ENCODE measurements at regions not wholly inside any gene's neighbourhood (a gene's known extent, or its start where the extent isn't known, plus 50 kb on each side); places are given as distances from the start of the nearest gene placed in this dataset.

DNA sequence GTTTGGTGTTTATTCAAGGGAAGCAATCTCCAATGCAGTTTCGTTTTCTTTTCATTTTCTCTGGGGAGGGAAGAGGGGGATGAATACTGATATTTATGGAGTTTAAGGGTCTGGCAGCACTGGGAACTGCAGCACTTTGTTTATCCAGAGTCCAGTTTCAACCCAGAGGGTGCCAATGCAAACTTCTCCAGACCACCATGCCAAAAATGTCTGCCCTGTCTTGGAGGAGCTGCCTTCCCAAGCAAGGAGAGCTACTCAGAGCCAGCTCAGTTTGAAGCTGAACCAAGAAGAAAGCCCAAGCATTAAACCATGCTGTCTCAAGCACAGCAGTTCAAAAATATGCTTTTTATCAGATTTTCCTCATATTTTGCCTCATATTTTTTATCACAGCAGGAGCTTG is 589.7 kb downstream of the LMO4 start:
- in situ Hi-C loops (cut with HindIII; ENCODE audit: low pct_unique_long_range_greater_than_20kb, low sequenced_read_pairs), result no loop called here
- DNase-seq (ENCODE audit: low read depth, low spot score), result no peak

DNA sequence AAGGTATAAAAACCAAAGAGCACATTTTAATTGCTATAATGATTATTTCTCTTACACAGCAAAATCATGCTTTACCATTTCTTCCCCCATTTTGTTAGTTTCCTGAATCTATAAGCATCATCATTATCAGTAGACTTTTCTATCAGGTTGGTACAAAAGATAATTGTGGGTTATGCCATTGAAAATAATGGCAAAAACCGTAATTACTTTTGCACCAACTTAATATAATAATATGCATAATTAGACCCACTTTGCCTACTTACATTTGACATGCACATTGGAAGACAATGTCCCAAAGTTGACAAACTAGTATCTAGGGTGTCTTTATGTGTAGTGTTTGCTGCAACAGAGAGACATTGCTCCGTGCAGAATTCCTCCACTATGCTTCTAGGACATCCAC is 594.2 kb downstream of the LMO4 start:
- in situ Hi-C loops (cut with HindIII; ENCODE audit: low pct_unique_long_range_greater_than_20kb, low sequenced_read_pairs), result no loop called here
- DNase-seq (ENCODE audit: low read depth, low spot score), result no peak

DNA sequence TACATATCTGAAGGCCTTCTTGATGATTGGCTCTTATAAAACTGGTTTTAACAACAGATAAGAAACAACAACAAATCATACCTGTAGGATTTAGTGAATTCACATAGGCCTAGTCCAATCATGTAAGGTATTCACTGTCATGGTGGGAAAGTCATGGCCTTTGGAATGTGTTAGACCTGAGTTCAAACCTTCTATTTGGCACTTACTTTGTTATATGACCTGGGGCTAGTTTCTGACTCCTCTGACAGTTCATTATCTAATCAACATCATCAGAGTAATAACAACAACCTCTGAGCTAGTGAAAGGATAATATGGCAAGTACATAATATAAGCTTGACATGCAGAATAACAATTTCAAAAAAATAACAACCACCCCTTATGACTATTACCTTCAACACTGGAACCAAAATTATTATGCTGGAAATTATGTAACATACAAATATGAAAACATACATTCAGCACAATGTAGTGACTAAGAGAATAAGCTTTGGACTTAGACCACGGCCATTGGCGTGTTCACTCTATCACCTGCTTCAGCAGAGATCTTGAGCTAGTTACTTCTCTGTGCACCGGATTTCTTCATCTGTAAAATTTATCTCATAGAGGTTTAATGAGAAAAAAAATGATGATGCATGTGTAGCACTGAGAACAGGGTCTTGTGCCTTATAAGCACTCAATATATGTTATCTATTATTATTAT is 597.6 kb downstream of the LMO4 start:
- in situ Hi-C loops (cut with HindIII; ENCODE audit: low pct_unique_long_range_greater_than_20kb, low sequenced_read_pairs), result no loop called here
- no peak for DNase-seq (ENCODE audit: low read depth, low spot score)

DNA sequence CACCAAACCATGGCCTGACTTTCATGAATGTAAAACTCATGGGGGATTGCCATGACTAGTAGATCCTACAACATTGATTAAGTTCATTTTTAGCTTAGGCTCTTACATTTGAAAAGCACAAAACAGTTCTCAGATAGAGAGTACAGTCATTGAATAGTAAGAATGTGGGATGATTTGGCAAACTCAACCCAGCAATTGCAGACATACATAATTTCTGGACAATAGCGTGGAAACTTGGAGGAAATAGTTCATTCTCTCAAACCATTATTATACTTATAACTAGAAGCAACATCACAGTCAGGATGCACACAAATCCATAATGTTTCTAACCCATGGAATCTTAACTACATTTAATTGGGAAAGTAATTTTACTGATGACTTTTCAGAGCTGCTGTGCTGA is 598.2 kb downstream of the LMO4 start:
- no peak for DNase-seq (ENCODE audit: low read depth, low spot score)
- in situ Hi-C loops (cut with HindIII; ENCODE audit: low pct_unique_long_range_greater_than_20kb, low sequenced_read_pairs), result no loop called here

DNA sequence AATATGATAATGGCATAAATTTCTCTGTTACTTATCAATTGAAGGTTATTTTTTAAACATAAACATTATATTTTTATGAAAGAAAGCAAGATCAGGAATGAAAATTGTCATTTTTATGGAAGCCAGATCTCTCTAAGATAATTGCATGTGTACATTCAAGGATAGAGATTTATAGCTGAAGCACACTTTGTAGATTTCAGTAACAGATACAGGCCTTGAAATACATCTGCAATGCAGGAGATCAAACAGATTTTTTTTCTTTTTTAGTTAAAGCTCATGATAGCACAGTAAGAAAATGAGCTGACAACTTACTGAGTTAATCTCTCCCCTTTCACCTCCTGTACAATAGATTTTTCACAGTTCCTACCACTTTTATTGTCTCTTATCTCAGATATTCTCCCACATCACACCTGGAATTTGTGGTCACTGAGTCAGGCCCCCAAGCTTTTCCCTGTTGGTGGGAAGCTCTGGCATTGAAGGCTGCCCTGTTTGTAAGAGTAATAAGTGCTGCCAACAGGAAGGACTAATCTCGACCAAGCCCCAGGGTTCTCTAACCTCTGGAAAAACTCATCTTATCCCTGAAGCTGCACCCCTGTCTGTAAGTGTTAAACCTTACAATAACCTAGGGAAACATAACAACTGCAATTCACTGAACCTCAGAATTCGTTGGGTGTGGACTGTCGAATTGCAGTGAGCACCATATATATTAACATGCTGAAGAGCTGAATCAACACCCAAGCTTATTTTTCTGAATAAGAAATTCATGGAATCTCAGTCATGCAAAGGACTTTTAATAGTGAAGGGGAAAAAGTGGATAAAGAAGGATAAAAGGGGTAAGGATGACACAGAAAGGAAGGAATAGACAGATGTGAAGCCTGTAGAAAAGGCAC is 599.0 kb downstream of the LMO4 start:
- no peak for DNase-seq (ENCODE audit: low read depth, low spot score)

DNA sequence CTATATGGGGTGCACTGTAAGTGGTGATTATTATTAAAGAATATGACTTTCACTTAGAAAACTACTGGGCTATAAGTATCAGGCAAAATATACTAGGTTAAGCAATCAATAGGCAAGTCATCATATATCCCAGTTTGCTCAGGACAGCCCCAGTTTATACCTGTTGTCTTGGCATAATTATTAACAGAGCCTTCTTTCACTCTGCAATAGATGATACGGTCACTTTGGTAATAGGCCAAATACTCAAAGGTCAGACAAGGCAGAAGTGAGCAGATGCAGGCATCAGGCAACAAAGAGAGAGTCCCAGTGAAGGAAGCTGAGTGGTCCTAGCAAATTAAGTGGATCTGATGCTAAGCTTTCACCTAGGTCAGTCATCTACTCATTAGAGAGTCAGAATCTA is 599.9 kb downstream of the LMO4 start:
- in situ Hi-C loops (cut with HindIII; ENCODE audit: low pct_unique_long_range_greater_than_20kb, low sequenced_read_pairs), result no loop called here
- DNase-seq (ENCODE audit: low read depth, low spot score), result no peak

More for the DNA sequence above, 599.0 kb downstream of the LMO4 start:
- in situ Hi-C loops (cut with HindIII; ENCODE audit: low pct_unique_long_range_greater_than_20kb, low sequenced_read_pairs), result no loop called here

DNA sequence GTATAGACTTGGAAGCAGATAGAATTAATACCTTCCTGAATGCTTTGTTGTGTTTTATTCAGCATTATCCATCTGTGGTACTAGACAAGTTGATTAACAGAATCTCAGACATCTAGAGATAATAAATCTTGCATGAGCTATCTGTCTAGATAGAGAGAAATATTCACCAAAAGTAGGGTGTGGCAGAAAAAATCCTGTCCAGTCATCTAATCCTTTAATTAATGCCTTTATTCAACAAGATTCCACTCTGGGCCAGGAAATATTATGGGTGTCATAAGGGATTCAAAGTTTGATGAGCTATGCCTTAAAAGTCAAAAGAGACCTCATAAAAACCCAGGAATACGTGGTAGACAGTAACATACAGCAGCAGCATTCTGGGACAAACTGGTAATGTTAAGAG is 601.2 kb downstream of the LMO4 start:
- in situ Hi-C loops (cut with HindIII; ENCODE audit: low pct_unique_long_range_greater_than_20kb, low sequenced_read_pairs), result no loop called here
- no peak for DNase-seq (ENCODE audit: low read depth, low spot score)

DNA sequence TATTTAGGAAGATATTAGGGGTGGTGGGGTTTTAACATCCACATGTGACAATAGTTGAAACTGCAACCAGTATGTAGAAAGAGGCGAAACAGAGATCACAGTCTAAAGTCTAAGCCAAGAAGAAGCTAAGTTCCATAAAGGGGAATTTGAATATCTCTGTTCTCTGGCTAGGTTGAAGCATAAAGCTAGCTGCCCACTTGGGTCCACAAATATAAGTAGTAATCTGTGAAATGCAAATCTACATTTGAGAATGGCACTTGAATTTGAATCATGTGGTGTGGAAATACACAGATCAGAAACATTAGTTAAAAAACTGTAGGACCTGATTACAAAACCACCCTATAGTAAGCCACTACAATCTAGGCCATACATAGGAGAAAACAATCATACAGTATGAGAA is 602.1 kb downstream of the LMO4 start:
- no peak for DNase-seq (ENCODE audit: low read depth, low spot score)
- in situ Hi-C loops (cut with HindIII; ENCODE audit: low pct_unique_long_range_greater_than_20kb, low sequenced_read_pairs), result no loop called here

DNA sequence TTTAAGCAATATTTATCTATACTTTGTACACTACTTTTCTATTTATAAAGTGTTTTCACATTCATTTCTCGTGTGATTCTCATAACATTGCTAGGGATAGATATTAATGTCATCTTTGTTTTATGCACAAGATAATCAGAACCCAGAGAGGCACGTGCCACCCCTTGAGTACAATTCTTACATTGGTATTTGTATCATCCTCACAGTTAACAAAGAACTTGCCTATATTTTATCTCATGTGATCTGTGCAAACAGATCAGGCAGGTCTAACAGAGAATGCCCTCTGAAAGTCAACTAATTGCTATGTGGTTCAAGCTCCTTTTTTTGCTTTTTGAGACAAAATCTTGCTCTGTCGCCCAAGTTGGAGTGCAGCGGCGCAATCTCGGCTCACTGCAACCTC is 604.5 kb downstream of the LMO4 start:
- peak; percentile 61 for DNase-seq (ENCODE audit: low read depth, low spot score)
- in situ Hi-C loops (cut with HindIII; ENCODE audit: low pct_unique_long_range_greater_than_20kb, low sequenced_read_pairs), result no loop called here

DNA sequence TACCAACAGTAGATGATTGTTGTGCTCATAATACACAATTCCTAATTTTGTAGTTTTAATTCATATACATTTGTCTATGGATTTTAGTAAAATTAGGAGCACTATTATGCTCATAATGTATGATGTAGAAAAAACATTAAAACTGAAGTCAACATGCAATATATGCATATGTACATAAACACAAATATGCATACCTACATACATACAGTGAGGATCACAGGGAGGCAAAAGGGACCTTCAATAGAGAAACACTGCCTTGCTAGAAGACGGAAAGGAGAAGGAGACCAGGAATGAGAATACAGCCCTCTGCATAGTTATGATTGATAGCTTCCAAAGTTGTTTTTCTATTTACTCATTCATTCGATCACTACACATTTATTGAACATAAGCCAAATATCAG is 606.5 kb downstream of the LMO4 start:
- in situ Hi-C loops (cut with HindIII; ENCODE audit: low pct_unique_long_range_greater_than_20kb, low sequenced_read_pairs), result no loop called here
- DNase-seq (ENCODE audit: low read depth, low spot score), result no peak

DNA sequence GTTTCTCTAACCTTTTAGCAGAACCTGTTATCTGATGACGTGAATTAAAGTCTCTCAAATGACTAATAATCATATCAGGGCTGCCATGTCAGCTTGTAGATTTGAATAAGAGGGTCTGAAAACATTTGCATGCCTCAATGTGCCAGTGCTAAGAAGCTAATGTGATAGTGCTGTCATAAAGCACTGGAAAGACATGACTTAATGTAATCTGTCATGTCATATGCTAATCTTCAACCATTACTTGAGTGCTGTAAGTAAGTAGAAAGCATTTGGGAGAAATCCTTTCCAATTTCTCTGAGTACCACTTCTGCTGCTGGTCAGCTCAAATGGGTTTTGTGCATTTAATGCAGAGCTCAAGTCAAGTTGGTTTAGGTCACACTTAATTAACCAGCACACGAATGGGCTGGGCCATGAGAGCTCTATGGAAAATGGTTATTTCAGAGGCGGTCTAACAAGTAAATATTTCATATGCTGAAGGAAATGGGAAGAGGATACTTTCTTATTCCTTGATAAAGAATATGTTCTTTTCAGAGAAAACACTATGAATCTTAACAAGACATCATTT is 609.2 kb downstream of the LMO4 start:
- no peak for DNase-seq (ENCODE audit: low read depth, low spot score)
- in situ Hi-C loops (cut with HindIII; ENCODE audit: low pct_unique_long_range_greater_than_20kb, low sequenced_read_pairs), result no loop called here

DNA sequence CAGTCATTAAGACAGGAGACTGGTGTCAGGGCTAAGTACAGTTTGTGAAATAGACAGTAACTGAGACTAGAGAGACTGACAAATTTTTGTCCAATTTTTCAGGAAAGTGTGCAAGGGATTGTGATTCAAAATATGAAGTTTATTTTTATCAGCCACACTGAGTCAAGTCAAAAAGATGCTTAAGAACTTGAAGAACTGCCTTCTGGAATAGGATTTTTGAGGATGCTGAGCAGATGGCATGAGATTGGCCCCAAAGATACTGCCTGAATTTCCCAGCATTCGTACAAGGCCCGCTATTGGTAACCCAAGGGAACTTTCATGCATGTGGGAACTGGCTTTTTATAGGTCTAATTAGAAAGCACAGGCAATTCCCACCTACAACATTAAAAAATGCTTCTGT is 610.0 kb downstream of the LMO4 start:
- DNase-seq (ENCODE audit: low read depth, low spot score), result no peak
- in situ Hi-C loops (cut with HindIII; ENCODE audit: low pct_unique_long_range_greater_than_20kb, low sequenced_read_pairs), result no loop called here

DNA sequence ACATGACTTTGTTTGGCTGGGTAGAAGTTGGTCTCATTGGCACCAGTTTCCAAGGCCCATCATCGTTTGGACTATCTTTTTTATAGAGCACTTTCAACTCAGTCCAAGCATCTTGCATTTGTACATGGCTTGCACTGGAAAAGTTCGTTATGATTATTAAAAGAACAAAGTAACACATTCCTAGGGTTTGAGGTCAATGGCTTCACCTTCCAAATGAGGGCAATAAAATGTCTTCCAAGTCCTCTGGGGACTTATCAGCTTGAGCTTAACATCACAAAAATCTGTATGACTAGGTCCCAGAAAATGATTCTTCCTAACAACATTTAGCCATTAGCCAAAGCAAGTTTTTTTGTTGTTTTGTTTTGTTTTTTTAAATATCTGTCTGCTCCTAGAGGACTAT is 610.8 kb downstream of the LMO4 start:
- DNase-seq (ENCODE audit: low read depth, low spot score), result no peak
- in situ Hi-C loops (cut with HindIII; ENCODE audit: low pct_unique_long_range_greater_than_20kb, low sequenced_read_pairs), result no loop called here

DNA sequence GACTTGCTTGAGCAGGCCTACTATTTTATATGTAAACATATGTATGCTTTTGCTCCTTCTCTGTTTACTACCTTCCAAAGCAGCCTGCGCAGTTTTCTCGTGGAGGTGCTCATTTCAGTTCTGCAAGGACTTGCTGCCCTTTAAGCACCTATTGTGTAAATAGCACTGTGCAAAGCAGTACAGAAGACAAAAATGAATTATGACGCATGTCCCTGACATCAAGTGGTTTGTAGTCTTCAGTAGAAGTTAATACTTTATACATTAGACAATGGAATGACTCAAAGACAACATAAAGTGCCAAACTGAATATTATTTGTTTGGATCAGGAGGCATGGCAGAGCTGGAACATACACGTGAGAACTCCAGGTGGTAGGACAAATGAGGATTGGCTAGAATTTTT is 611.7 kb downstream of the LMO4 start:
- in situ Hi-C loops (cut with HindIII; ENCODE audit: low pct_unique_long_range_greater_than_20kb, low sequenced_read_pairs), result no loop called here
- DNase-seq (ENCODE audit: low read depth, low spot score), result no peak

DNA sequence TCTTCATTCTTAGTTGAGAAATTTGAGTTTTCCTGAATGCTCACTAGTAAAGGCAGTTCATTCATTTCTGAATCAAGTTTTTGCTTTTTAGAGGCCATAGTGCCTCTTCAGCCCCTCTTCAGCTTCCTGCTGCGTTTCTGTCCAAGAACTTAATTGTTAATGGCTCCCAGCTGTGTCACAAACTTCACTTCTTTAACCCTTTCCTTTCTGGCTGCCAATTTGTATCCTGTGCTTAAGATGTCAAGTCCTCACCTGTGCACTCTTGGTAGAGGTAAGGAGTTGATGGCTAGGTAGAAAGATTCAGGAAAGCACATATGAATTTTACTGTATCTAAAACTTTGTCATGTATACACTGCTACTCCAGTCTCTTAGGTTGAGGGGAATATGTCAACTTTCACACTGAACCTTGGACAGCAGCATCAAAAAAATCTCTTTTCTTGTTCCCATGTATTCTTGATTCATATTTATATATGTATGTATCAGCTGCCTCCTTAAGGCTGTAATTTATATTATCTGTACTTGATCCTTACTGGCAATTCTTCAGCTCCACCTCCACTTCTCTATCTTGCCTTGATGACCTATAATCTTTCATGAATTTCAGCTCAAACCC is 612.8 kb downstream of the LMO4 start:
- DNase-seq (ENCODE audit: low read depth, low spot score), result no peak
- in situ Hi-C loops (cut with HindIII; ENCODE audit: low pct_unique_long_range_greater_than_20kb, low sequenced_read_pairs), result no loop called here

DNA sequence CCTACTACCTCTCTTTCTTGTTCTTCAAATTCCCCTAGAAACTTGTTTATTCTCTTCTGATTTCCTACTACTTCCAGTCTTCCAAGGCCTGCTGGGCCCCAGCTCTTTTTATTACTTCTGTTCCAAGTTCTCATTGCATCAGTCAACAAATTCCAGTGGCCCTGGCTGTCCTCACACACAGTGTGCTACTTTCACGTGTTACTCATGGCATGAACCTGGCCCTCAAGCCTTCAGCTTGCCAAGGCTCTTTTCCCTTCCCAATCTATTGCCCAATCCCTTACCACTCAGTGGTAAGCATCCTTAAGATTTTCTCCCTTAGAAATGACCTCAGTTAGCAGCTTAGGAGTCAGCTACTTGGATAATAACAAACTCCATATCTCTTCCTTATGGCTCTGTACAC is 613.5 kb downstream of the LMO4 start:
- in situ Hi-C loops (cut with HindIII; ENCODE audit: low pct_unique_long_range_greater_than_20kb, low sequenced_read_pairs), result no loop called here
- no peak for DNase-seq (ENCODE audit: low read depth, low spot score)

DNA sequence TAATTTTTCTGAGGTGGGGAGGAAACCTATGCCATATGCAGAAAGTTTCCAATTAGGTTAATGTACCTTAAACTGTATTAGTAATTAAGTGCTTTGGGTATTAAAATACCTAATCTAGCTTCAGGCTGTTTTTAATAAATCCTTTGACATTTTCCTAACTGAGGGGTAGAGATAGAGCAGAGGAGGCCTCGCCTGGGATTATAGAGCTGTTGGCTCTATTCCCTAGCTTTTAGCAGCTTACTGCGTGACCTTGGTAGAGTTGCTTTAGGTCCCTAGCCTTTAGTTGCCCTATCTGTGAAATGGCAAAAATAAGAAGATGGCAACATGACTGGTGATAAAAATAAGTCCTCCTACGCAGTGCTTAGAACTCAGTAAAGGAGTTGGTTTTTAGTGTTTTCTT is 621.0 kb downstream of the LMO4 start:
- in situ Hi-C loops (cut with HindIII; ENCODE audit: low pct_unique_long_range_greater_than_20kb, low sequenced_read_pairs), result no loop called here
- no peak for DNase-seq (ENCODE audit: low read depth, low spot score)

DNA sequence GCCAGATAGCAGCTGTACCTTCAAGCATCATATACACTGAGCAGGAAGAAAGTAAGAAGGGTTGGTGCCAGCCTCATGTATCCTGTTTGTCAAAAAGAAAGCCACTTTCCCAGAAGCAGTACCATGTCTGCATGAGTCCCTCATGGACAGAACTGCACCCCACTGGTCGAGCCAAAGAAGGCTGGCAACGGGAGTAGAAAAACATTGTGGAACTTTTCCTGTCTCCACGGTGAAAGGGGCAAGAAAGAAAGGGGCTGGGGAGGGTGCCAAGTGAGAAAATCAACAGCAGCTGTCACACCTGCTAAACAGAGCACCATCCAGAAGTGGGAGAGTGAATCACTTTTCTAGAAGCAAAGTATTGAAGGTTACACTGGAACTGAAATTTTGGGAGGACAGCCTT is 621.7 kb downstream of the LMO4 start:
- in situ Hi-C loops (cut with HindIII; ENCODE audit: low pct_unique_long_range_greater_than_20kb, low sequenced_read_pairs), result no loop called here
- DNase-seq (ENCODE audit: low read depth, low spot score), result no peak

Data from SK-MEL-5 (cell line).